Spleen (tissue), 11 donors: ENCODE measurements at regions not wholly inside any gene's neighbourhood (a gene's known extent, or its start where the extent isn't known, plus 50 kb on each side); places are given as distances from the start of the nearest gene placed in this dataset.
A peak's percentile ranks its signal among the peaks of the same experiment; 100 is the strongest.

ENCODE experiments used
- DNase-seq: peaks from one replicate; pipeline ENCODE4 v3.0.0-alpha.2; 2020
- H3K27ac ChIP-seq, 8 donors: fragments of 200-600 bp; sonication (generic) in 7 of 8; 1 replicate in 4 of 8; 2 replicates in 4 of 8; pipeline versions ENCODE4 v1.5.0 to v1.8.0; 2016 to 2021; ENCODE audit warnings: inconsistent platforms in 4 of 8, mild to moderate bottlenecking in 4 of 8, moderate library complexity in 1 of 8
- H3K27me3 ChIP-seq, 7 donors: fragments of 200-600 bp; sonication (generic) in 6 of 7; replicated peaks in 1 of 7; 1 replicate in 4 of 7; 2 replicates in 3 of 7; pipeline versions ENCODE4 v1.5.0 to v1.8.0; 2016 to 2021; ENCODE audit warnings: inconsistent platforms in 3 of 7, mild to moderate bottlenecking in 1 of 7
- H3K36me3 ChIP-seq, 6 donors: fragments of 200-600 bp; sonication (generic) in 5 of 6; 1 replicate in 4 of 6; 2 replicates in 2 of 6; pipeline versions ENCODE4 v1.5.0 to v1.8.0; 2016 to 2021; ENCODE audit warnings: inconsistent platforms in 2 of 6
- H3K4me1 ChIP-seq, 6 donors: fragments of 200-600 bp; sonication (generic) in 5 of 6; 1 replicate in 3 of 6; 2 replicates in 3 of 6; pipeline versions ENCODE4 v1.5.0 to v1.8.0; 2016 to 2021; ENCODE audit warnings: inconsistent platforms in 3 of 6
- H3K4me3 ChIP-seq, 8 donors: fragments of 200-600 bp; sonication (generic) in 7 of 8; 1 replicate in 4 of 8; 2 replicates in 4 of 8; pipeline versions ENCODE4 v1.5.0 to v1.8.0; 2016 to 2021; ENCODE audit warnings: inconsistent platforms in 4 of 8, mild to moderate bottlenecking in 4 of 8, moderate library complexity in 2 of 8
- H3K9me3 ChIP-seq, 8 donors: fragments of 200-600 bp; sonication (generic) in 7 of 8; 1 replicate in 4 of 8; 2 replicates in 4 of 8; pipeline versions ENCODE4 v1.5.0 to v1.8.0; 2016 to 2021; ENCODE audit warnings: inconsistent platforms in 4 of 8
- POLR2A ChIP-seq, 3 donors: fragments of 450-650 bp; IDR thresholded peaks; one replicate each; pipeline ENCODE4 v1.5.1; 2017; ENCODE audit warnings: antibody characterized with exemption in 3 of 3, mild to moderate bottlenecking in 1 of 3
- POLR2AphosphoS5 ChIP-seq, 3 donors: sonication (generic); formaldehyde crosslinking; IDR thresholded peaks; one replicate each; pipeline ENCODE4 v1.5.1; 2017; ENCODE audit warnings: antibody characterized with exemption in 3 of 3
- WGBS, 5 donors: extraction: QIAGEN DNeasy Blood & Tissue Kit in 3 of 5; methylation state at CpG; one replicate each; pipeline versions ENCODE4 v1.1.5 to v1.1.7; 2013 to 2018; 5-methylcytosine and 5-hydroxymethylcytosine counted together
- intact Hi-C: fragments of 100-400 bp; cut with DNase I; formaldehyde crosslinking; loops from one replicate; pipeline ENCODE4 v1.15.0; 2023; ENCODE audit warnings: low total_unique reads
- TF ChIP-seq, protein P1 (sequence below), 11 experiments: fragments of 200-600 bp in 7 of 11; fragments of 450-650 bp in 4 of 11; sonication (generic) in 4 of 11; IDR thresholded peaks in 8 of 11; conservative IDR thresholded peaks in 3 of 11; 1 replicate in 7 of 11; 2 replicates in 4 of 11; pipeline versions ENCODE4 v1.4.0 to v1.8.0; 2016 to 2021; ENCODE audit warnings: antibody characterized with exemption in 11 of 11, inconsistent platforms in 4 of 11, mild to moderate bottlenecking in 1 of 11
- donor health status: healthy with polysubstance abuse.
- donor health status: DM: no; HTN: no; CAD: no; lungs with moderate emphysema.
- donor health status: DM: no; HTN: no; CAD: no.
- donor health status: Bipolar disorder and iron deficiency.
- donor health status: healthy.
- donor health status: DM: no; HTN: no; CAD: no.
- donor health status: DM: yes; HTN: yes; CAD: no.

GRCh38 chr13:24097667-24098066 is 62.9 kb upstream of the SPATA13 start:
- no peaks in the 10 kb centered on the region for H3K27me3 ChIP-seq
- WGBS, 5 donors: 48 to 74% (median 62%) methylated on average over 6 of the region's 6 CpGs
- no peak for TF ChIP-seq POLR2AphosphoS5 (IDR thresholded peaks at IDR 0.05)
- no peak for TF ChIP-seq POLR2A (IDR thresholded peaks at IDR 0.05)
- TF ChIP-seq, protein P1, sequence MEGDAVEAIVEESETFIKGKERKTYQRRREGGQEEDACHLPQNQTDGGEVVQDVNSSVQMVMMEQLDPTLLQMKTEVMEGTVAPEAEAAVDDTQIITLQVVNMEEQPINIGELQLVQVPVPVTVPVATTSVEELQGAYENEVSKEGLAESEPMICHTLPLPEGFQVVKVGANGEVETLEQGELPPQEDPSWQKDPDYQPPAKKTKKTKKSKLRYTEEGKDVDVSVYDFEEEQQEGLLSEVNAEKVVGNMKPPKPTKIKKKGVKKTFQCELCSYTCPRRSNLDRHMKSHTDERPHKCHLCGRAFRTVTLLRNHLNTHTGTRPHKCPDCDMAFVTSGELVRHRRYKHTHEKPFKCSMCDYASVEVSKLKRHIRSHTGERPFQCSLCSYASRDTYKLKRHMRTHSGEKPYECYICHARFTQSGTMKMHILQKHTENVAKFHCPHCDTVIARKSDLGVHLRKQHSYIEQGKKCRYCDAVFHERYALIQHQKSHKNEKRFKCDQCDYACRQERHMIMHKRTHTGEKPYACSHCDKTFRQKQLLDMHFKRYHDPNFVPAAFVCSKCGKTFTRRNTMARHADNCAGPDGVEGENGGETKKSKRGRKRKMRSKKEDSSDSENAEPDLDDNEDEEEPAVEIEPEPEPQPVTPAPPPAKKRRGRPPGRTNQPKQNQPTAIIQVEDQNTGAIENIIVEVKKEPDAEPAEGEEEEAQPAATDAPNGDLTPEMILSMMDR (IDR thresholded peaks at IDR 0.05 in 8 of 11, conservative IDR thresholded peaks at IDR 0.05 in 3 of 11): no peak
- no peak overlapping the region for H3K27ac ChIP-seq
- peaks cover 0 to 12% (median 4%) of the 10 kb centered on the region in 6 donors for H3K4me1 ChIP-seq
- H3K4me3 ChIP-seq: no peak overlapping the region
- intact Hi-C loops: no loop called here
- H3K36me3 ChIP-seq: no peaks in the 10 kb centered on the region
- no peak for DNase-seq
- H3K9me3 ChIP-seq: no peaks in the 10 kb centered on the region

DNA sequence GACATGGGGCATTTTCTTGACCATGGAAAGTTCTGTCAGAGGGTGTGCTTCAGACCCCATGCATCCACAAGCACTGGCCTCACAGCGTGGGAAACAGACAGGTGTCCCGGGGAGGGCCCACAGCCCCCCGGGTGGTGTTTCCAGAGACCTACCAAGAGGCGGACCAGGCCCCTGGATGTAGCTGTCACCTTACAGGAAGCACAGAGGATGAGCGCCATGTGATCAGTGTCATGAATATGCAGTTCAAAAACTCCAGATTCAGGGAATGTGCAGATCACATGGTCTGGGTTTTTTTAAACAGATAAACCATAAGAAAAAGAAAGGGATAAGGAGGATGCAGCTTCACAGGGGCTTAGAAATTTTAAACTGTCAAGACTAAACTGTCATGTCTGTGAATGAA is 61.0 kb upstream of the SPATA13 start:
- peak overlapping the region in 2 of 8 donors; percentile 4 to 22 for H3K27ac ChIP-seq
- no peaks in the 10 kb centered on the region for H3K27me3 ChIP-seq
- no peaks in the 10 kb centered on the region for H3K36me3 ChIP-seq
- peaks cover 0 to 11% (median 2%) of the 10 kb centered on the region in 6 donors for H3K4me1 ChIP-seq
- TF ChIP-seq, protein P1 (IDR thresholded peaks at IDR 0.05 in 8 of 11, conservative IDR thresholded peaks at IDR 0.05 in 3 of 11): no peak
- TF ChIP-seq POLR2AphosphoS5 (IDR thresholded peaks at IDR 0.05): no peak
- no peak for TF ChIP-seq POLR2A (IDR thresholded peaks at IDR 0.05)
- WGBS, 5 donors: 87 to 90% (median 88%) methylated on average over 5 of the region's 5 CpGs
- no peak for DNase-seq
- H3K4me3 ChIP-seq: no peak overlapping the region
- intact Hi-C loops: no loop called here
- no peaks in the 10 kb centered on the region for H3K9me3 ChIP-seq

GRCh38 chr13:24100188-24100587 is 60.3 kb upstream of the SPATA13 start:
- intact Hi-C loops: no loop called here
- Histone ChIP-seq H3K4me3 (no peak overlapping the region), H3K4me1 (peaks cover 0 to 11% (median 2%) of the 10 kb centered on the region in 6 donors), H3K27ac (peak overlapping the region in 2 of 8 donors; percentile 4 to 22), H3K27me3 (no peaks in the 10 kb centered on the region), H3K36me3 (no peaks in the 10 kb centered on the region), H3K9me3 (no peaks in the 10 kb centered on the region)
- DNase-seq: no peak
- TF ChIP-seq, protein P1 (IDR thresholded peaks at IDR 0.05 in 8 of 11, conservative IDR thresholded peaks at IDR 0.05 in 3 of 11): no peak
- no peak for TF ChIP-seq POLR2A (IDR thresholded peaks at IDR 0.05)
- TF ChIP-seq POLR2AphosphoS5 (IDR thresholded peaks at IDR 0.05): no peak
- 83 to 96% (median 88%) methylated on average over 3 of the region's 3 CpGs for WGBS, 5 donors

DNA sequence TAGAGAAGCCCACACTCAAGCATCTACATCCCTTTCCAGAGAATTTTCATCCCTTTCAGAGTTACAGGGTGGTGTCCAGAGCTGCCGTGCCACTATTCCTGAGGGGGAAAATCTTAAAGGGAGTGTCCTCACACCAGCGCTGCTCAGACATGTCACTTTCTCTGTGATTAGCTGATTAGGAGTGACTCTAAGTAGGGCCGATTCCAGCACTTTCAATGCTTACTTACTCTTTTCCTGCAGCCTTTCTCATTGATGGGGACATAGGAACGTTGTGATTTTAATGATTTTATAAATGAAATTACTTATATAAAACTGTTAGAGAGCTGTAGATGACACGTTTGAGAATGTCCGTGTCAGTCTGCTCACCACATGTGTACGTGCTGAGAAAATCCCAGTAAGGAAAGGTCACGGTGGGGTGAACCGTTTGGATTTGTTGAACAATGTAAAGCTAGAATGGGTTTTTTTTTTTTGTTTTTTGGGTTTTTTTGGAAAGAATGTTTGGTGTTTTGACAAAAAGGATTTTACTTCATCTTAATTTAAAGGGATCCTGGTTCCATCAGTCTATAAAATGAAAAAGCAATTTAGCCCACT is 56.6 kb upstream of the SPATA13 start:
- no peak overlapping the region for H3K27ac ChIP-seq
- H3K4me3 ChIP-seq: no peak overlapping the region
- H3K27me3 ChIP-seq: no peaks in the 10 kb centered on the region
- WGBS, 5 donors: 59 to 72% (median 67%) methylated on average over 9 of the region's 9 CpGs
- intact Hi-C loops: no loop called here
- peaks cover 0 to 10% (median 0%) of the 10 kb centered on the region in 6 donors for H3K4me1 ChIP-seq
- TF ChIP-seq POLR2A (IDR thresholded peaks at IDR 0.05) (no peak), POLR2AphosphoS5 (IDR thresholded peaks at IDR 0.05) (no peak)
- TF ChIP-seq, protein P1 (IDR thresholded peaks at IDR 0.05 in 8 of 11, conservative IDR thresholded peaks at IDR 0.05 in 3 of 11): no peak
- H3K36me3 ChIP-seq: no peaks in the 10 kb centered on the region
- DNase-seq: no peak
- no peaks in the 10 kb centered on the region for H3K9me3 ChIP-seq
